Liver (tissue), 8 donors: ENCODE measurements at regions not wholly inside any gene's neighbourhood (a gene's known extent, or its start where the extent isn't known, plus 50 kb on each side); places are given as distances from the start of the nearest gene placed in this dataset.

Source experiments
- DNase-seq: peaks from one replicate; pipeline ENCODE4 v3.0.0-alpha.2; 2017; ENCODE audit warnings: low spot score
- H3K27ac ChIP-seq, 2 donors: one replicate each; pipeline ENCODE4 v1.7.0; 2013; ENCODE audit warnings: inconsistent platforms in 2 of 2, low read length in 2 of 2, control low read depth in 1 of 2, low read depth in 1 of 2, mild to moderate bottlenecking in 1 of 2
- H3K27me3 ChIP-seq, 4 donors: one replicate each; pipeline versions ENCODE4 v1.6.1 to v1.7.0; 2013; ENCODE audit warnings: low read length in 3 of 4, inconsistent platforms in 1 of 4, mild to moderate bottlenecking in 1 of 4, moderate library complexity in 1 of 4; ENCODE audit not compliant: control insufficient read depth in 4 of 4, insufficient read depth in 4 of 4
- H3K36me3 ChIP-seq, 4 donors: one replicate each; pipeline versions ENCODE4 v1.6.1 to v1.7.0; 2013; ENCODE audit warnings: low read length in 3 of 4, mild to moderate bottlenecking in 3 of 4, low read depth in 1 of 4, moderate library complexity in 1 of 4; ENCODE audit not compliant: control insufficient read depth in 4 of 4, insufficient read depth in 3 of 4
- H3K4me1 ChIP-seq, 4 donors: one replicate each; pipeline versions ENCODE4 v1.6.1 to v1.7.0; 2013; ENCODE audit warnings: low read length in 3 of 4, mild to moderate bottlenecking in 3 of 4, moderate library complexity in 1 of 4; ENCODE audit not compliant: control insufficient read depth in 4 of 4, insufficient read depth in 4 of 4
- H3K4me3 ChIP-seq, 3 donors: one replicate each; pipeline versions ENCODE4 v1.6.1 to v1.7.0; 2013; ENCODE audit warnings: low read length in 3 of 3, control low read depth in 1 of 3, low read depth in 1 of 3, mild to moderate bottlenecking in 1 of 3
- H3K9ac ChIP-seq, 2 donors: one replicate each; pipeline ENCODE4 v1.7.0; 2013; ENCODE audit warnings: low read length in 2 of 2, mild to moderate bottlenecking in 2 of 2, moderate library complexity in 2 of 2, control low read depth in 1 of 2, low read depth in 1 of 2
- H3K9me3 ChIP-seq, 4 donors: one replicate each; pipeline versions ENCODE4 v1.6.1 to v1.7.0; 2013; ENCODE audit warnings: low read length in 3 of 4; ENCODE audit not compliant: control insufficient read depth in 4 of 4
- EGR1 ChIP-seq, 2 donors: IDR thresholded peaks; 2 replicates each; pipeline ENCODE4 v1.6.1; 2016 to 2018; ENCODE audit warnings: antibody characterized with exemption in 2 of 2, low read depth in 2 of 2
- FOXA1 ChIP-seq: IDR thresholded peaks from 2 replicates; pipeline ENCODE4 v1.6.1; 2016; ENCODE audit warnings: antibody characterized with exemption
- FOXA2 ChIP-seq: IDR thresholded peaks from 2 replicates; pipeline ENCODE4 v1.6.1; 2016; ENCODE audit warnings: antibody characterized with exemption
- GABPA ChIP-seq, 2 donors: IDR thresholded peaks in 1 of 2; conservative IDR thresholded peaks in 1 of 2; 2 replicates each; pipeline ENCODE4 v1.6.1; 2016; ENCODE audit warnings: antibody characterized with exemption in 2 of 2, mild to moderate bottlenecking in 1 of 2, moderate library complexity in 1 of 2
- HNF4A ChIP-seq, 2 donors: conservative IDR thresholded peaks; 2 replicates each; pipeline ENCODE4 v1.6.1; 2016; ENCODE audit warnings: antibody characterized with exemption in 2 of 2, mild to moderate bottlenecking in 2 of 2
- HNF4G ChIP-seq: IDR thresholded peaks from 2 replicates; pipeline ENCODE4 v1.6.1; 2016; ENCODE audit warnings: antibody characterized with exemption
- JUND ChIP-seq, 2 donors: IDR thresholded peaks; 2 replicates each; pipeline ENCODE4 v1.6.1; 2016; ENCODE audit warnings: antibody characterized with exemption in 2 of 2
- MAX ChIP-seq: IDR thresholded peaks from 2 replicates; pipeline ENCODE4 v1.6.1; 2016; ENCODE audit warnings: antibody characterized with exemption
- NR2F2 ChIP-seq: IDR thresholded peaks from 2 replicates; pipeline ENCODE4 v1.6.1; 2016; ENCODE audit warnings: antibody characterized with exemption
- RAD21 ChIP-seq, 2 donors: IDR thresholded peaks; 2 replicates each; pipeline ENCODE4 v1.6.1; 2016; ENCODE audit warnings: antibody characterized with exemption in 2 of 2, mild to moderate bottlenecking in 2 of 2
- RXRA ChIP-seq, 2 donors: IDR thresholded peaks; 2 replicates each; pipeline ENCODE4 v1.6.1; 2017 to 2018; ENCODE audit warnings: antibody characterized with exemption in 2 of 2, mild to moderate bottlenecking in 1 of 2
- TAF1 ChIP-seq: conservative IDR thresholded peaks from 2 replicates; pipeline ENCODE4 v1.6.1; 2016; ENCODE audit warnings: antibody characterized with exemption, mild to moderate bottlenecking
- YY1 ChIP-seq: IDR thresholded peaks from 2 replicates; pipeline ENCODE4 v1.6.1; 2016; ENCODE audit warnings: antibody characterized with exemption, mild to moderate bottlenecking
- ZBTB33 ChIP-seq: IDR thresholded peaks from 2 replicates; pipeline ENCODE4 v1.6.1; 2016; ENCODE audit warnings: antibody characterized with exemption
- WGBS: extraction: QIAGEN DNeasy Blood & Tissue Kit; methylation state at CpG from one replicate; pipeline ENCODE4 v1.1.7; 2013; 5-methylcytosine and 5-hydroxymethylcytosine counted together
- TF ChIP-seq, protein P1 (sequence below): IDR thresholded peaks from 2 replicates; pipeline ENCODE4 v1.6.1; 2016; ENCODE audit warnings: antibody characterized with exemption, mild to moderate bottlenecking
- TF ChIP-seq, protein P2 (sequence below): fragments of 150-350 bp; IDR thresholded peaks from 2 replicates; pipeline ENCODE4 v1.5.1; 2017; ENCODE audit warnings: improper control_type of control experiment, low read depth, low read length; ENCODE audit not compliant: missing input control
- donor health status: healthy.
- donor health status: healthy.
- donor health status: healthy.
- donor health status: healthy.
- donor health status: healthy.

GRCh38 chr20:59441306-59441705 is 140.9 kb downstream of the EDN3 start:
- WGBS: 85% methylated on average over 3 of the region's 3 CpGs
- H3K9ac ChIP-seq: no peak overlapping the region
- no peak overlapping the region for H3K4me3 ChIP-seq
- DNase-seq: no peak
- H3K27ac ChIP-seq: no peak overlapping the region
- TF ChIP-seq RAD21 (IDR thresholded peaks at IDR 0.05) (no peak), EGR1 (IDR thresholded peaks at IDR 0.05; ENCODE audit: low read depth in 2 of 2) (no peak), GABPA (IDR thresholded peaks at IDR 0.05 in 1 of 2, conservative IDR thresholded peaks at IDR 0.05 in 1 of 2) (no peak), RXRA (IDR thresholded peaks at IDR 0.05) (no peak), FOXA2 (no peak), NR2F2 (no peak), MAX (no peak), HNF4G (no peak), TAF1 (no peak), HNF4A (conservative IDR thresholded peaks at IDR 0.05) (no peak), FOXA1 (no peak), ZBTB33 (no peak)
- TF ChIP-seq, protein P1, sequence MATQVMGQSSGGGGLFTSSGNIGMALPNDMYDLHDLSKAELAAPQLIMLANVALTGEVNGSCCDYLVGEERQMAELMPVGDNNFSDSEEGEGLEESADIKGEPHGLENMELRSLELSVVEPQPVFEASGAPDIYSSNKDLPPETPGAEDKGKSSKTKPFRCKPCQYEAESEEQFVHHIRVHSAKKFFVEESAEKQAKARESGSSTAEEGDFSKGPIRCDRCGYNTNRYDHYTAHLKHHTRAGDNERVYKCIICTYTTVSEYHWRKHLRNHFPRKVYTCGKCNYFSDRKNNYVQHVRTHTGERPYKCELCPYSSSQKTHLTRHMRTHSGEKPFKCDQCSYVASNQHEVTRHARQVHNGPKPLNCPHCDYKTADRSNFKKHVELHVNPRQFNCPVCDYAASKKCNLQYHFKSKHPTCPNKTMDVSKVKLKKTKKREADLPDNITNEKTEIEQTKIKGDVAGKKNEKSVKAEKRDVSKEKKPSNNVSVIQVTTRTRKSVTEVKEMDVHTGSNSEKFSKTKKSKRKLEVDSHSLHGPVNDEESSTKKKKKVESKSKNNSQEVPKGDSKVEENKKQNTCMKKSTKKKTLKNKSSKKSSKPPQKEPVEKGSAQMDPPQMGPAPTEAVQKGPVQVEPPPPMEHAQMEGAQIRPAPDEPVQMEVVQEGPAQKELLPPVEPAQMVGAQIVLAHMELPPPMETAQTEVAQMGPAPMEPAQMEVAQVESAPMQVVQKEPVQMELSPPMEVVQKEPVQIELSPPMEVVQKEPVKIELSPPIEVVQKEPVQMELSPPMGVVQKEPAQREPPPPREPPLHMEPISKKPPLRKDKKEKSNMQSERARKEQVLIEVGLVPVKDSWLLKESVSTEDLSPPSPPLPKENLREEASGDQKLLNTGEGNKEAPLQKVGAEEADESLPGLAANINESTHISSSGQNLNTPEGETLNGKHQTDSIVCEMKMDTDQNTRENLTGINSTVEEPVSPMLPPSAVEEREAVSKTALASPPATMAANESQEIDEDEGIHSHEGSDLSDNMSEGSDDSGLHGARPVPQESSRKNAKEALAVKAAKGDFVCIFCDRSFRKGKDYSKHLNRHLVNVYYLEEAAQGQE: no peak
- TF ChIP-seq, protein P2, sequence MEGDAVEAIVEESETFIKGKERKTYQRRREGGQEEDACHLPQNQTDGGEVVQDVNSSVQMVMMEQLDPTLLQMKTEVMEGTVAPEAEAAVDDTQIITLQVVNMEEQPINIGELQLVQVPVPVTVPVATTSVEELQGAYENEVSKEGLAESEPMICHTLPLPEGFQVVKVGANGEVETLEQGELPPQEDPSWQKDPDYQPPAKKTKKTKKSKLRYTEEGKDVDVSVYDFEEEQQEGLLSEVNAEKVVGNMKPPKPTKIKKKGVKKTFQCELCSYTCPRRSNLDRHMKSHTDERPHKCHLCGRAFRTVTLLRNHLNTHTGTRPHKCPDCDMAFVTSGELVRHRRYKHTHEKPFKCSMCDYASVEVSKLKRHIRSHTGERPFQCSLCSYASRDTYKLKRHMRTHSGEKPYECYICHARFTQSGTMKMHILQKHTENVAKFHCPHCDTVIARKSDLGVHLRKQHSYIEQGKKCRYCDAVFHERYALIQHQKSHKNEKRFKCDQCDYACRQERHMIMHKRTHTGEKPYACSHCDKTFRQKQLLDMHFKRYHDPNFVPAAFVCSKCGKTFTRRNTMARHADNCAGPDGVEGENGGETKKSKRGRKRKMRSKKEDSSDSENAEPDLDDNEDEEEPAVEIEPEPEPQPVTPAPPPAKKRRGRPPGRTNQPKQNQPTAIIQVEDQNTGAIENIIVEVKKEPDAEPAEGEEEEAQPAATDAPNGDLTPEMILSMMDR: no peak
- H3K36me3 ChIP-seq: no peaks in the 10 kb centered on the region
- no peaks in the 10 kb centered on the region for H3K4me1 ChIP-seq
- H3K9me3 ChIP-seq: no peaks in the 10 kb centered on the region
- H3K27me3 ChIP-seq: peaks cover 0 to 4% (median 3%) of the 10 kb centered on the region in 4 donors

DNA sequence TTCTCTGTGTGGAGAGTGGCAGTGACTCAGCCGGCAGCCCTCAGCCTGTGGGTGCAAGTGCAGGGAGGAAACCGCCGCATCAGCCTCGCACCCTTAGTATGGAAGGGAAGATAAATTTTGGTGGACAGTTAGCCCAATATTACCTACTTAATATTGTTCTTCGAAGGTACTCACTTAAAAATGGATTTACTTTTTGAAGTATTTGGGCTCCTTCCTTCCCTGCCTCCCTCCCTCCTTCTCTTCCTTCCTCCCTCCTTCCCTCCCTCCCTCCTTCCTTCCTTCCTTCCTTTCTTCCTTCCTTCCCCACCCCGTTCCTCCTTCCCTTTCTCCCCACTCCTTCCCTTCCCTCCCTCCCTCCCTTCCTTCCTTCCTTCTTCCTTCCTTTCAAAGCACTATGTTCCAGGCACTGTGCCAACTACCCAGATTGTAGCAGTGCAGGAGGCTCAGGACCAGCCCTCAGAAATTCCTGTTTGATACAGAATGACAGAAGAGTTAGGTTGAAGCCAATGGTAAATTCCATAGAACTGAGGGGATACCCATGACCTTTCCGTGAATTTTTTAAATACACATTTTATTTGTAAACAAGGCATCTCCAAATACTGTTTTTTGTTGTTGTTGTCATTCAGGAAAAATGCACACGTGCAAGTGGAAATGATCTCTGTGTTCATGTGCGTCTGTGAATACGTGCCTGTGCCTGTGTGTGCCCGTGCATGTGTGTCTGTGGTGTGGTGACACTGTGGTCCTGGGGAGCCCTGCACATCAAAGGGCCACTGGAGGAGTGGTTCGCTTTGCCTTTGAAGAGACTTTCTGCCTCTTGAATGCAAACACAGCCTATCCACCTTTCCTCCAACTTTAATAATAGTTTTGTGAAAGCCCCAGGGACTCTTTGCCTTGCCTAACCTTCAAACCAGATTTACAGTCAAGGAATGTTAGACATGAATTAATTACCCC is 141.7 kb downstream of the EDN3 start:
- H3K9me3 ChIP-seq: no peaks in the 10 kb centered on the region
- 67% methylated on average over 12 of the region's 12 CpGs for WGBS
- H3K4me3 ChIP-seq: no peak overlapping the region
- DNase-seq: no peak
- H3K9ac ChIP-seq: no peak overlapping the region
- H3K27me3 ChIP-seq: peaks cover 0 to 7% (median 3%) of the 10 kb centered on the region in 4 donors
- H3K36me3 ChIP-seq: no peaks in the 10 kb centered on the region
- no peak overlapping the region for H3K27ac ChIP-seq
- no peaks in the 10 kb centered on the region for H3K4me1 ChIP-seq
- TF ChIP-seq JUND (IDR thresholded peaks at IDR 0.05) (no peak), GABPA (IDR thresholded peaks at IDR 0.05 in 1 of 2, conservative IDR thresholded peaks at IDR 0.05 in 1 of 2) (no peak), MAX (no peak), TAF1 (no peak), YY1 (no peak), HNF4A (conservative IDR thresholded peaks at IDR 0.05) (no peak), FOXA1 (no peak), RAD21 (IDR thresholded peaks at IDR 0.05) (no peak), EGR1 (IDR thresholded peaks at IDR 0.05; ENCODE audit: low read depth in 2 of 2) (no peak), FOXA2 (no peak), RXRA (IDR thresholded peaks at IDR 0.05) (no peak)
- TF ChIP-seq, protein P1: no peak
